HepG2 (cell line): ENCODE measurements at regions not wholly inside any gene's neighbourhood (a gene's known extent, or its start where the extent isn't known, plus 50 kb on each side); places are given as distances from the start of the nearest gene placed in this dataset.
A peak's percentile ranks its signal among the peaks of the same experiment; 100 is the strongest.

Experiments
- ATAC-seq: fragments of 200-7000 bp; cut with Tn5 transposase; 3 replicates; pipeline ENCODE4 v1.9.1; 2020; ENCODE audit warnings: mild to moderate bottlenecking, moderate library complexity
- BruUV-seq: library from RNA; stranded (reverse); fragments of 400-500 nt; replicated peaks from 2 replicates; lab custom pipeline; 2021; lab: Mats Ljungman, UMichigan
- CTCF ChIA-PET: fragments of 300-600 bp; formaldehyde crosslinking; extraction: SDS; loops from one replicate; lab custom pipeline; 2021; ENCODE audit warnings: low total read pairs, inconsistent platforms, low intra/inter-chr PET ratio; lab: Yijun Ruan, JAX
- POLR2A ChIA-PET: fragments of 350-600 bp; sonication (Branson Sonifier 250); formaldehyde crosslinking; loops from one replicate; lab custom pipeline; 2020; ENCODE audit warnings: antibody characterized with exemption, inconsistent platforms; lab: Yijun Ruan, JAX
- DNase-seq: peaks from one replicate; pipeline ENCODE4 v3.0.0-alpha.2; 2015; ENCODE audit warnings: low spot score
- FAIRE-seq: peaks from 3 replicates; lab custom pipeline; 2011; peaks lifted over from hg19 to GRCh38; lab: Jason Lieb, UNC
- H2AFZ ChIP-seq: one replicate; pipeline ENCODE4 v1.6.1; 2011; ENCODE audit warnings: low read length, inconsistent platforms
- H3K27ac ChIP-seq: fragments of 300-600 bp; 3 replicates; pipeline ENCODE4 v1.8.0; 2011; ENCODE audit warnings: mixed run types, mild to moderate bottlenecking, mixed read lengths, low read length, inconsistent platforms; ENCODE audit not compliant: insufficient read depth; ENCODE audit errors: extremely low read length
- H3K27me3 ChIP-seq, 2 experiments: fragments of 200-600 bp in 1 of 2; 2 replicates in 1 of 2; 3 replicates in 1 of 2; pipeline versions ENCODE4 v1.6.0 to v1.8.0; 2011; ENCODE audit warnings: low read length in 2 of 2, mild to moderate bottlenecking in 2 of 2, moderate library complexity in 2 of 2, inconsistent platforms in 1 of 2; ENCODE audit not compliant: insufficient read depth in 2 of 2, control insufficient read depth in 1 of 2
- H3K36me3 ChIP-seq, 2 experiments: fragments of 200-600 bp in 1 of 2; replicated peaks in 1 of 2; 2 replicates in 1 of 2; 3 replicates in 1 of 2; pipeline versions ENCODE4 v1.5.1 to v1.8.0; 2011; ENCODE audit warnings: low read length in 2 of 2, inconsistent platforms in 1 of 2; ENCODE audit not compliant: insufficient read depth in 2 of 2, control insufficient read depth in 1 of 2
- H3K4me1 ChIP-seq: 2 replicates; pipeline ENCODE4 v1.5.1; 2012; ENCODE audit warnings: low read length, inconsistent platforms; ENCODE audit not compliant: insufficient read depth
- H3K4me2 ChIP-seq: 2 replicates; pipeline ENCODE4 v1.6.0; 2011; ENCODE audit warnings: low read depth, low read length, inconsistent platforms
- H3K4me3 ChIP-seq, 3 experiments: fragments of 200-600 bp in 1 of 3; sonication (generic), shearing (Covaris generic) in 1 of 3; replicated peaks in 1 of 3; 2 replicates each; pipeline ENCODE4 v1.5.1; 2011 to 2016; ENCODE audit warnings: low read length in 3 of 3, inconsistent platforms in 2 of 3, low read depth in 2 of 3, mild to moderate bottlenecking in 2 of 3, control low read depth in 1 of 3, mixed read lengths in 1 of 3; ENCODE audit not compliant: insufficient read depth in 1 of 3
- H3K79me2 ChIP-seq: one replicate; pipeline ENCODE4 v1.6.1; 2011; ENCODE audit warnings: low read length, inconsistent platforms; ENCODE audit not compliant: insufficient read depth
- H3K9ac ChIP-seq: 2 replicates; pipeline ENCODE4 v1.6.0; 2011; ENCODE audit warnings: mild to moderate bottlenecking, low read depth, low read length, inconsistent platforms; ENCODE audit not compliant: insufficient read depth
- H3K9me3 ChIP-seq: 2 replicates; pipeline ENCODE4 v1.5.1; 2012; ENCODE audit warnings: mild to moderate bottlenecking, low read length
- H4K20me1 ChIP-seq: 2 replicates; pipeline ENCODE4 v1.6.0; 2011; ENCODE audit warnings: inconsistent platforms, mild to moderate bottlenecking, low read length, moderate library complexity; ENCODE audit not compliant: insufficient read depth
- DNMT3B ChIP-seq: conservative IDR thresholded peaks from 2 replicates; pipeline ENCODE4 v1.6.1; 2016; ENCODE audit warnings: missing biosample characterization, control low read depth
- DPF2 ChIP-seq: sonication (generic); formaldehyde crosslinking; IDR thresholded peaks from 2 replicates; pipeline ENCODE4 v1.4.0; 2020; ENCODE audit warnings: mild to moderate bottlenecking, low read depth, missing genetic modification reagents, borderline replicate concordance
- GABPA ChIP-seq, 2 experiments: IDR thresholded peaks; 2 replicates each; pipeline ENCODE4 v1.6.1; 2011 to 2016; ENCODE audit warnings: low read depth in 2 of 2, low read length in 1 of 2, missing biosample characterization in 1 of 2, missing genetic modification characterization in 1 of 2
- MAFF ChIP-seq: IDR thresholded peaks from 2 replicates; pipeline ENCODE4 v1.6.1; 2011; ENCODE audit warnings: low read depth, low read length, improper control_type of control experiment
- MAFK ChIP-seq, 2 experiments: IDR thresholded peaks in 1 of 2; conservative IDR thresholded peaks in 1 of 2; 2 replicates each; pipeline ENCODE4 v1.6.1; 2011; ENCODE audit warnings: improper control_type of control experiment in 2 of 2, low read length in 2 of 2
- PCBP1 ChIP-seq: fragments of 200-400 bp; formaldehyde crosslinking; IDR thresholded peaks from 2 replicates; pipeline ENCODE4 v1.6.1; 2017; ENCODE audit warnings: mild to moderate bottlenecking, low read depth, low read length, borderline replicate concordance
- ZFYVE20 ChIP-seq: sonication (generic); formaldehyde crosslinking; IDR thresholded peaks from 2 replicates; pipeline ENCODE4 v1.8.0; 2023; ENCODE audit warnings: low read depth, mild to moderate bottlenecking, moderate library complexity, missing genetic modification reagents, borderline replicate concordance
- ZNF326 ChIP-seq: sonication (generic); formaldehyde crosslinking; IDR thresholded peaks from 2 replicates; pipeline ENCODE4 v1.4.0; 2020; ENCODE audit warnings: missing genetic modification reagents, borderline replicate concordance
- ZNF510 ChIP-seq: sonication (generic); formaldehyde crosslinking; IDR thresholded peaks from 2 replicates; pipeline ENCODE4 v1.4.0; 2020; ENCODE audit warnings: low read depth, mild to moderate bottlenecking, missing genetic modification reagents
- ZSCAN21 ChIP-seq: sonication (generic); formaldehyde crosslinking; IDR thresholded peaks from 2 replicates; pipeline ENCODE4 v1.8.0; 2022; ENCODE audit warnings: mild to moderate bottlenecking, missing genetic modification reagents, moderate library complexity, borderline replicate concordance
- WGBS: methylation state at CpG from one replicate; pipeline ENCODE4 v1.1.6; 2017; ENCODE audit warnings: low lambda C conversion rate; 5-methylcytosine and 5-hydroxymethylcytosine counted together
- in situ Hi-C: cut with HindIII; loops from 2 replicates; pipeline ENCODE4 v1.10.0; 2017; ENCODE audit warnings: low pct_unique_long_range_greater_than_20kb; ENCODE audit not compliant: extremely low pct_ligation_motif_present
- intact Hi-C: fragments of 100-400 bp; cut with micrococcal nuclease; formaldehyde crosslinking; loops from one replicate; pipeline ENCODE4 v1.10.0; 2022; ENCODE audit not compliant: unreplicated experiment
- TF ChIP-seq, protein P1 (sequence below): sonication (generic); formaldehyde crosslinking; IDR thresholded peaks from 2 replicates; pipeline ENCODE4 v1.9.0; 2021; ENCODE audit warnings: missing genetic modification reagents, borderline replicate concordance
- TF ChIP-seq, protein P2 (sequence below): sonication (generic); formaldehyde crosslinking; IDR thresholded peaks from 2 replicates; pipeline ENCODE4 v1.4.0; 2020; ENCODE audit warnings: missing genetic modification reagents, mild to moderate bottlenecking, borderline replicate concordance

GRCh38 chr2:53087262-53087873, 680.2 kb upstream of the CHAC2 start:
- H4K20me1 ChIP-seq, result no peaks in the 10 kb centered on the region
- ATAC-seq, result no peak
- POLR2A ChIA-PET, result no interaction called here
- 2% methylated on average over 1 of the region's 1 CpG for WGBS
- CTCF ChIA-PET, result no interaction called here
- H3K9me3 ChIP-seq, result no peaks in the 10 kb centered on the region
- no TSS peak for BruUV-seq
- in situ Hi-C loops (no loop called here), intact Hi-C loops (no loop called here)
- no peaks in the 10 kb centered on the region for H3K36me3 ChIP-seq
- H3K4me3 ChIP-seq, result no peak overlapping the region
- no peak overlapping the region for H3K4me2 ChIP-seq
- no peaks in the 10 kb centered on the region for H3K27me3 ChIP-seq
- FAIRE-seq, result no peak
- DNase-seq, result no peak
- no peak overlapping the region for H3K27ac ChIP-seq
- H3K9ac ChIP-seq, result no peak overlapping the region
- H3K4me1 ChIP-seq, result no peaks in the 10 kb centered on the region
- H3K79me2 ChIP-seq, result no peaks in the 10 kb centered on the region
- TF ChIP-seq MAFF (peak; percentile 97), MAFK (conservative IDR thresholded peaks at IDR 0.05 in 1 of 2, IDR thresholded peaks at IDR 0.05 in 1 of 2; ENCODE audit: low read length in 2 of 2) (peak; percentile 97)
- TF ChIP-seq, protein P1, sequence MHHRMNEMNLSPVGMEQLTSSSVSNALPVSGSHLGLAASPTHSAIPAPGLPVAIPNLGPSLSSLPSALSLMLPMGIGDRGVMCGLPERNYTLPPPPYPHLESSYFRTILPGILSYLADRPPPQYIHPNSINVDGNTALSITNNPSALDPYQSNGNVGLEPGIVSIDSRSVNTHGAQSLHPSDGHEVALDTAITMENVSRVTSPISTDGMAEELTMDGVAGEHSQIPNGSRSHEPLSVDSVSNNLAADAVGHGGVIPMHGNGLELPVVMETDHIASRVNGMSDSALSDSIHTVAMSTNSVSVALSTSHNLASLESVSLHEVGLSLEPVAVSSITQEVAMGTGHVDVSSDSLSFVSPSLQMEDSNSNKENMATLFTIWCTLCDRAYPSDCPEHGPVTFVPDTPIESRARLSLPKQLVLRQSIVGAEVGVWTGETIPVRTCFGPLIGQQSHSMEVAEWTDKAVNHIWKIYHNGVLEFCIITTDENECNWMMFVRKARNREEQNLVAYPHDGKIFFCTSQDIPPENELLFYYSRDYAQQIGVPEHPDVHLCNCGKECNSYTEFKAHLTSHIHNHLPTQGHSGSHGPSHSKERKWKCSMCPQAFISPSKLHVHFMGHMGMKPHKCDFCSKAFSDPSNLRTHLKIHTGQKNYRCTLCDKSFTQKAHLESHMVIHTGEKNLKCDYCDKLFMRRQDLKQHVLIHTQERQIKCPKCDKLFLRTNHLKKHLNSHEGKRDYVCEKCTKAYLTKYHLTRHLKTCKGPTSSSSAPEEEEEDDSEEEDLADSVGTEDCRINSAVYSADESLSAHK (CRISPR knock-in tag), result no peak
- no peak overlapping the region for H2AFZ ChIP-seq

- H3K4me3 ChIP-seq, result no peak overlapping the region
- ChIA-PET POLR2A (no interaction called here), CTCF (no interaction called here)
- intact Hi-C loops (no loop called here), in situ Hi-C loops (no loop called here)
- H3K9ac ChIP-seq, result no peak overlapping the region
- no peaks in the 10 kb centered on the region for H3K9me3 ChIP-seq
- no peak overlapping the region for H3K27ac ChIP-seq
- H3K36me3 ChIP-seq, result no peaks in the 10 kb centered on the region
- ATAC-seq (no peak), FAIRE-seq (no peak), DNase-seq (no peak)
- H3K4me2 ChIP-seq, result no peak overlapping the region
- no TSS peak for BruUV-seq
- H3K79me2 ChIP-seq, result no peaks in the 10 kb centered on the region
- no peaks in the 10 kb centered on the region for H3K27me3 ChIP-seq
- no peaks in the 10 kb centered on the region for H3K4me1 ChIP-seq
- no peak overlapping the region for H2AFZ ChIP-seq
- H4K20me1 ChIP-seq, result no peaks in the 10 kb centered on the region
- TF ChIP-seq DNMT3B (CRISPR knock-in tag) (no peak), ZFYVE20 (CRISPR knock-in tag) (no peak), ZNF326 (no peak), GABPA (IDR thresholded peaks at IDR 0.05; ENCODE audit: low read depth, low read length) (no peak), GABPA (CRISPR knock-in tag; IDR thresholded peaks at IDR 0.05; ENCODE audit: low read depth) (no peak), PCBP1 (no peak), ZSCAN21 (CRISPR knock-in tag) (no peak), DPF2 (CRISPR knock-in tag) (no peak), ZNF510 (CRISPR knock-in tag) (no peak)
- TF ChIP-seq, protein P2, sequence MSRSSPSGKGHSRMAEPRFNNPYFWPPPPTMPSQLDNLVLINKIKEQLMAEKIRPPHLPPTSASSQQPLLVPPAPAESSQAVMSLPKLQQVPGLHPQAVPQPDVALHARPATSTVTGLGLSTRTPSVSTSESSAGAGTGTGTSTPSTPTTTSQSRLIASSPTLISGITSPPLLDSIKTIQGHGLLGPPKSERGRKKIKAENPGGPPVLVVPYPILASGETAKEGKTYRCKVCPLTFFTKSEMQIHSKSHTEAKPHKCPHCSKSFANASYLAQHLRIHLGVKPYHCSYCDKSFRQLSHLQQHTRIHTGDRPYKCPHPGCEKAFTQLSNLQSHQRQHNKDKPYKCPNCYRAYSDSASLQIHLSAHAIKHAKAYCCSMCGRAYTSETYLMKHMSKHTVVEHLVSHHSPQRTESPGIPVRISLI, result no peak
Measured at GRCh38 chr2:53077413-53077812, 690.2 kb upstream of the CHAC2 start.
